MM.1S (cell line): ENCODE measurements at regions not wholly inside any gene's neighbourhood (a gene's known extent, or its start where the extent isn't known, plus 50 kb on each side); places are given as distances from the start of the nearest gene placed in this dataset.

ENCODE experiments used
- EZH2 ChIP-seq: fragments of 300-600 bp; sonication (generic); optimal IDR thresholded peaks from 2 replicates; pipeline ENCODE3; 2017; ENCODE audit warnings: low read depth, mild to moderate bottlenecking, antibody characterized with exemption, low read length, mixed read lengths
- EZH2phosphoT487 ChIP-seq: fragments of 300-600 bp; sonication (generic); IDR thresholded peaks from 2 replicates; pipeline ENCODE4 v1.6.1; 2018; ENCODE audit warnings: antibody characterized with exemption, low read length
- TF ChIP-seq, protein P1 (sequence below): fragments of 300-600 bp; sonication (generic); IDR thresholded peaks from 2 replicates; pipeline ENCODE4 v1.5.1; 2016; ENCODE audit warnings: antibody characterized with exemption, low read length, mixed read lengths

DNA sequence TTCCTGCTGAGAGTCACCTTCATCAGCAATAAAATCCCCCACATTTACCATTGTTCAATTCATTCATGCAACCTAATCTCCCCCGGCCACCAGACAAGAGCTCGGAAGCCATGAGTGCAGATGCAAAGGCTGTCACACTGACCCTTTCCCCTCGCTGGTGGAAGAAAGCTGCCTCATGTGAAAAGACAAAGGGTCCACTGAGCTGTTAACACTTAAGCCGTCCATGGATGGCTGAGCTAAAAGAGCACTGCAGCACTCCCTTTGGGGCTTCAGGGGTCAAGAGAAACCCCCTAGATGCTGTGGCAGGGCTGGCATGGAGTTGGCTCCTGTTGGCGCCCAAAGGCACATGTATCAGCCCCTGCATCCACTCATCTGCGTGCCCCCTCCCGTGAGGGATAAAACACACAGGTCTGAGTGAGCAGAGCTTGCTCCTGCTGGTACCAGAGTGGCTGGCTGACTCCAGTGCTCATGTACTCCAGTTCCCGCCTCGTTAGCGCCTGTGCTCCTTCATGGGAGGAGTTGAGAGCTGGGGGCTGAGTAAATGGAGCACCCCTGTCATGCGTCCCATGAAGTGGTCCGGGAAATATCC lies 216.5 kb downstream of the PDHA2 start:
- TF ChIP-seq, protein P1, sequence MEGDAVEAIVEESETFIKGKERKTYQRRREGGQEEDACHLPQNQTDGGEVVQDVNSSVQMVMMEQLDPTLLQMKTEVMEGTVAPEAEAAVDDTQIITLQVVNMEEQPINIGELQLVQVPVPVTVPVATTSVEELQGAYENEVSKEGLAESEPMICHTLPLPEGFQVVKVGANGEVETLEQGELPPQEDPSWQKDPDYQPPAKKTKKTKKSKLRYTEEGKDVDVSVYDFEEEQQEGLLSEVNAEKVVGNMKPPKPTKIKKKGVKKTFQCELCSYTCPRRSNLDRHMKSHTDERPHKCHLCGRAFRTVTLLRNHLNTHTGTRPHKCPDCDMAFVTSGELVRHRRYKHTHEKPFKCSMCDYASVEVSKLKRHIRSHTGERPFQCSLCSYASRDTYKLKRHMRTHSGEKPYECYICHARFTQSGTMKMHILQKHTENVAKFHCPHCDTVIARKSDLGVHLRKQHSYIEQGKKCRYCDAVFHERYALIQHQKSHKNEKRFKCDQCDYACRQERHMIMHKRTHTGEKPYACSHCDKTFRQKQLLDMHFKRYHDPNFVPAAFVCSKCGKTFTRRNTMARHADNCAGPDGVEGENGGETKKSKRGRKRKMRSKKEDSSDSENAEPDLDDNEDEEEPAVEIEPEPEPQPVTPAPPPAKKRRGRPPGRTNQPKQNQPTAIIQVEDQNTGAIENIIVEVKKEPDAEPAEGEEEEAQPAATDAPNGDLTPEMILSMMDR = no peak
- TF ChIP-seq EZH2 = no peak
- TF ChIP-seq EZH2phosphoT487 = no peak
